Effector CD4-positive, alpha-beta T cell (primary cell): ENCODE measurements at regions not wholly inside any gene's neighbourhood (a gene's known extent, or its start where the extent isn't known, plus 50 kb on each side); places are given as distances from the start of the nearest gene placed in this dataset.
"Not testable (repeated sequence)": the region's sequence is repeated elsewhere in the genome, so short reads cannot be mapped to it uniquely, and the experiment has no call there.

Experiments
- DNase-seq: peaks from one replicate; pipeline ENCODE4 v3.0.0-alpha.2; 2020

- no peak for DNase-seq
These were observed 126.6 kb upstream of the IL12B start for GRCh38 chr5:159456722-159457465.

GRCh38 chr5:159458217-159458711 lies 128.0 kb upstream of the IL12B start:
- DNase-seq: no peak

- no peak for DNase-seq
These were observed 128.9 kb upstream of the IL12B start for GRCh38 chr5:159459132-159459627.

GRCh38 chr5:159459951-159460538 lies 129.8 kb upstream of the IL12B start:
- DNase-seq: no peak

- no peak for DNase-seq
These were observed 133.5 kb upstream of the IL12B start for GRCh38 chr5:159463590-159464321.

GRCh38 chr5:159465604-159466003 lies 135.3 kb upstream of the IL12B start:
- no peak for DNase-seq

- DNase-seq: no peak
These were observed 137.4 kb upstream of the IL12B start for GRCh38 chr5:159467666-159468065.

GRCh38 chr5:159469496-159470372 lies 139.4 kb upstream of the IL12B start:
- no peak for DNase-seq

GRCh38 chr5:159471904-159472303 lies 141.6 kb upstream of the IL12B start:
- no peak for DNase-seq

- no peak for DNase-seq
These were observed 144.7 kb upstream of the IL12B start for GRCh38 chr5:159475026-159475425.

- DNase-seq: no peak
These were observed 148.7 kb upstream of the IL12B start for GRCh38 chr5:159478950-159479349.

GRCh38 chr5:159480849-159481248 lies 150.6 kb upstream of the IL12B start:
- no peak for DNase-seq

GRCh38 chr5:159481751-159482150 lies 151.5 kb upstream of the IL12B start:
- DNase-seq: no peak

GRCh38 chr5:159486836-159487235 lies 156.5 kb upstream of the IL12B start:
- no peak for DNase-seq

- no peak for DNase-seq
These were observed 158.2 kb upstream of the IL12B start for GRCh38 chr5:159488516-159488915.

GRCh38 chr5:159489779-159490178 lies 159.5 kb upstream of the IL12B start:
- no peak for DNase-seq

- DNase-seq: no peak
These were observed 160.2 kb upstream of the IL12B start for GRCh38 chr5:159490507-159490906.

GRCh38 chr5:159493696-159494095 lies 163.4 kb upstream of the IL12B start:
- no peak for DNase-seq

GRCh38 chr5:159496773-159497172 lies 166.5 kb upstream of the IL12B start:
- DNase-seq: no peak

GRCh38 chr5:159497221-159497620 lies 166.9 kb upstream of the IL12B start:
- no peak for DNase-seq

- no peak for DNase-seq
These were observed 168.3 kb upstream of the IL12B start for GRCh38 chr5:159498630-159499029.

GRCh38 chr5:159502116-159502515 lies 171.8 kb upstream of the IL12B start:
- DNase-seq: not testable (repeated sequence)

GRCh38 chr5:159503236-159503635 lies 172.9 kb upstream of the IL12B start:
- DNase-seq: no peak
